ENCODE measurements at regions not wholly inside any gene's neighbourhood (a gene's known extent, or its start where the extent isn't known, plus 50 kb on each side); places are given as distances from the start of the nearest gene placed in this dataset.
A peak's percentile ranks its signal among the peaks of the same experiment; 100 is the strongest.

- no peak for DNase-seq
- no peaks in the 10 kb centered on the region for H3K27me3 ChIP-seq
- intact Hi-C loops (cut with DNase I) = no loop called here
- H3K4me1 ChIP-seq (replicated peaks in 1 of 2) = peaks cover 0 to 8% of the 10 kb centered on the region in 2 donors
- H3K4me3 ChIP-seq = no peak overlapping the region
- peak overlapping the region in 1 of 5 donors; percentile 37 for H3K27ac ChIP-seq
- H3K36me3 ChIP-seq (replicated peaks in 1 of 2) = no peaks in the 10 kb centered on the region
- TF ChIP-seq POLR2A (IDR thresholded peaks at IDR 0.05) (no peak), CTCF (IDR thresholded peaks at IDR 0.05) (no peak)
- WGBS, 4 donors = 33 to 42% (median 39%) methylated on average over 9 of the region's 9 CpGs
- H3K9me3 ChIP-seq (replicated peaks in 1 of 3) = no peaks in the 10 kb centered on the region
Measured at GRCh38 chr18:75810516-75810915, 383.0 kb upstream of the SMIM21 start.

DNA sequence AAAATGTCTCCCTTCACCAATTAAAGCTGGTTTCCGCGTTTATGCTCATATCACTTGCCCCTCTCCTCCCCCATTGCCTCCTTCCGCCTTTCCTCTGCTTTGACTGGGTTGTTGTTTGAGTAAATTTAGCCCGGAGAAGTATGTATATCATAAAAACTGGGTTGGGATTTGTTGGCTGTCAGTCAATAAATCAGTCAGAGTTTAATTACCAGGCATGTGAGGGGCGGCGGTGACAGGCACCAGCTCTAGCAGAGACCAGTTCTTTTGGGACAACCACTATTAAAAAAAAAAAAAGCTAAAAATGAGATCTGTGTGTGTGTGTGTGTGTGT is 382.4 kb upstream of the SMIM21 start:
- no peak for DNase-seq
- 49 to 61% (median 57%) methylated on average over 6 of the region's 6 CpGs for WGBS, 4 donors
- Histone ChIP-seq H3K27ac (no peak overlapping the region), H3K4me1 (replicated peaks in 1 of 2) (peaks cover 0 to 8% of the 10 kb centered on the region in 2 donors), H3K36me3 (replicated peaks in 1 of 2) (no peaks in the 10 kb centered on the region), H3K27me3 (no peaks in the 10 kb centered on the region), H3K4me3 (no peak overlapping the region), H3K9me3 (replicated peaks in 1 of 3) (no peaks in the 10 kb centered on the region)
- intact Hi-C loops (cut with DNase I) = no loop called here
- TF ChIP-seq POLR2A (IDR thresholded peaks at IDR 0.05) = no peak
- TF ChIP-seq CTCF (IDR thresholded peaks at IDR 0.05) = no peak

DNA sequence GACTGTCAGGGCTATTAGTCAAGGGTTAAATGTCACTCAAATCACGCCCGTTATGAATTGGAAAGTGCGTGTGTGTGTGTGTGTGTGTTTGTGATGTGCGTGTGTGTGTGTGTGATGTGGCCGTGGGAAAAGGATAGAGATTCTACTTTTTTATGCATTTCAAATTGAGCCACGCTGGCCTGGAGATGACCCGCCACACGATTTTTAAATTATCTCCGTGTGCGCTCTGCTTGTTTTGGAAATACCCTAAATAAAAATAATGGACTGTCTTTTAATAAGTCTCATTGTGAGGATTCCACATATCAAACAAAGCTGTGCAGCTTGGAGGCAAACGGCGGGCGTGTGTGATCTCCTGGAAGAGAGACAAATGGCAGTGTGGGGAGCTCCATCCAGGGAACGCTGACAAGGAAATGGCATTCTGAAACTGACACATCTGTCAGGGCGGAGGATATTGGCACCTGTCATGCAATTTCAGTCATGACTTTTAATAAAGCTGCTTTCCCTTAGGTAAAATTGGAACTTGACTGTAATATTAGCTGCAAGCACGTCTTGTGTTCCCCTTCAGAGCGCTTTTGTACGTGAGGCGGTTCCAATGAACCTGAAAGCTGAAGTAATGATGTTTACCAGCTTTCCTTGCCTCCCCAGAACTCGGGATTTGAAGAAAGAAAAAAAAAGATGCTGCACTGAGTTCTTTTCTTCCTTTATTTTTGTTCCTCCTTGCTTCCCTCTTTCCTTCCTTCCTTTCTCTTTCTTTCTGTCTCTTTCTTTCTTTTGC is 381.8 kb upstream of the SMIM21 start:
- no peaks in the 10 kb centered on the region for H3K9me3 ChIP-seq (replicated peaks in 1 of 3)
- DNase-seq = no peak
- H3K27me3 ChIP-seq = no peaks in the 10 kb centered on the region
- no peaks in the 10 kb centered on the region for H3K36me3 ChIP-seq (replicated peaks in 1 of 2)
- intact Hi-C loops (cut with DNase I) = no loop called here
- 63 to 75% (median 65%) methylated on average over 20 of the region's 20 CpGs for WGBS, 4 donors
- no peak overlapping the region for H3K4me3 ChIP-seq
- H3K27ac ChIP-seq = no peak overlapping the region
- TF ChIP-seq POLR2A (IDR thresholded peaks at IDR 0.05) (no peak), CTCF (IDR thresholded peaks at IDR 0.05) (no peak)
- peaks cover 0 to 8% of the 10 kb centered on the region in 2 donors for H3K4me1 ChIP-seq (replicated peaks in 1 of 2)

- no peaks in the 10 kb centered on the region for H3K27me3 ChIP-seq
- H3K36me3 ChIP-seq (replicated peaks in 1 of 2) = no peaks in the 10 kb centered on the region
- TF ChIP-seq POLR2A (IDR thresholded peaks at IDR 0.05) (no peak), CTCF (IDR thresholded peaks at IDR 0.05) (no peak)
- intact Hi-C loops (cut with DNase I) = no loop called here
- H3K9me3 ChIP-seq (replicated peaks in 1 of 3) = no peaks in the 10 kb centered on the region
- 48 to 59% (median 51%) methylated on average over 3 of the region's 3 CpGs for WGBS, 4 donors
- H3K4me3 ChIP-seq = no peak overlapping the region
- H3K4me1 ChIP-seq (replicated peaks in 1 of 2) = no peaks in the 10 kb centered on the region
- DNase-seq = no peak
- no peak overlapping the region for H3K27ac ChIP-seq
Measured at GRCh38 chr18:75805265-75805664, 377.8 kb upstream of the SMIM21 start.

Measured in adrenal gland (tissue), 9 donors.